ENCODE measurements at regions not wholly inside any gene's neighbourhood (a gene's known extent, or its start where the extent isn't known, plus 50 kb on each side); places are given as distances from the start of the nearest gene placed in this dataset.

DNA sequence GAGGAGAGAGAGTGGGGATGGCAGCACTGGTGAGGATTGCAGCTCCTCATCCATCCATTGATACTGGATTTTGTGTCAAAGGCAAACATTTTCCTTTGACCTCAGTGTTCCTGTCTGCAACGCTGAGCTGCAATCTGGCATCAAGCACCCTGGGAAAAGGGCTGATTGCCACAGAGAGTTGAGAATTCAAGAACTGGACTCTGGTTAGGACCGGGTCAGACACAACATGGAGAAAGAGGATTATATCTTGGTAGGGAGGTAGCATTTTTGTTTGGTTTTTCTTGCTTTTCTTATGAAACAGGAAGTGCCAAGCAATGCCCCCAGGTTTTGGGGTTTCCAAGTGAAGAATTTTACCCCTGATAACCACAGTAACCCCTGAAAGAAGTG lies 81.9 kb upstream of the PKDCC start:
- intact Hi-C loops (cut with micrococcal nuclease): no loop called here

DNA sequence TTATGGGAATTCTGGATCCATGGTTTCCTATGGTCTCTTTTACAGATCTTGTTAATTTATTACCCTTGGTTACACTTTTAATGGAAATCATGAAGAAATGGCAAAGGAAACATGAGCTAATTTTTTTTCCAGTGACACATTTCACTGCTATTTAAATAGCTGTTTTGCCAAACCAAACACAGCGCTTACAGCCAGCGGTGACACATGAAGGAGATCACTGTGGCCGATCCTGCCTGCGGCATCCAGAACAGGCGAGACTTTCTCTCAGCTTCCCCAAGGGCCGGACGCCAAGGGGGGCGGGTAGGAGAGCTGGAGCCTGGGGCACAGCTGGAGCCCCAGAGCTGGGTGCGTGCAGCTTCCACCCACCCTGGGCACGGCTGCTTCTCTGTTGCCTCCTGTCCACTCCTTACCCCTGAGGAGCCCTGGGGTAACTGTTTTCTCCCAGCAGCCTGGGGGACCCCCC lies 81.4 kb upstream of the PKDCC start:
- intact Hi-C loops (cut with micrococcal nuclease): no loop called here

DNA sequence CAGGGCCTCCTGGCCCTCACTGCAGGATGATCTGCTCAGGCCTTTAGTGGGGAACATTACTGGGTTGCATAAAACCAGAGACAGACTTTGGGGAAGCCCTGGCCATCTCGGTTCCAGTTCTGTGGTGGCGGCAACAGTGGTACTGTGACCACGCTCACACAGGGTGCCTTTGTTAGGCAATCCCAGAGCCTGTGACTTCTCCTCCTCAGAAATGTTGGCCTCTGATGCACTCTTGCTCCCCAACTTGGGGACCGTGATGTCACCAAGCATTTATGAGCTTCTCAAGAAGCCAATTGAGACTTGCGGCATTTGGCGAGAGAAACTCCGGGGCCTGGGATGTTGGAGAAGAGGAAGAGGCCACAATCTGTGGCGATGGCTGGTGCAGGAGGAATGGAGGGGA lies 80.9 kb upstream of the PKDCC start:
- intact Hi-C loops (cut with micrococcal nuclease): no loop called here

DNA sequence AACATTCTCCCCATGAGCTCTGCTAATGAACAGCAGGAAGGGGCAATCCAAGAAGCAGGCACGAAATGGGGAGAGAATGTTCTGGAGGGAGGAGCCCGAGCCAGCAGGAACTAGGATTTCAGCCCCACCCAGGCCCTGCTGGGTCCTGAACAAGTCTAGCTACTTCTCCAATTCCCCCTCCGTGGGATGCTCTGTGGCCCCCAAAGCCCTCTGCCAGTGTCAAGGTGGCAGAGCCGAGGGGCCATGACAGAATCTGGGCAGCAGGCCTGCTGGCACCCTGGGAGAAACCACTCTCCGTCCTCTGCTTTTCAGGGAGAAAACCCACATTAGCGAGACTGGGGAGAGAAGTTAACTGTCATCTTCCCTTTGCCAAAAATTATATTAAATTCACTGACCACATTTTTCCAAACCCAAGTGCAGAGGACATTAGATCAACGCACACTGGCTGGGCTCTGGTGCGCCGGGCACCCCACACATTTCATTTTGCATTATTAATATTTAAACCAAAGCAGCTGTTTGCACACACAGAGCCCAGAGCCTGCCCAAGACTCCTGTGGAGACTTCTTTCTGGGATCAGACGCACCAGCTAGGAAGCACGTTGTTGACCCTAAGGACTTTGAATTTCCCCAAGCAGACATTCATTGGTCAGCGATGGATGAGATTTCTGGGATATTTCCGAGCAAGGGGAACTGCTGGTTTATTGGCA lies 80.2 kb upstream of the PKDCC start:
- intact Hi-C loops (cut with micrococcal nuclease): no loop called here

DNA sequence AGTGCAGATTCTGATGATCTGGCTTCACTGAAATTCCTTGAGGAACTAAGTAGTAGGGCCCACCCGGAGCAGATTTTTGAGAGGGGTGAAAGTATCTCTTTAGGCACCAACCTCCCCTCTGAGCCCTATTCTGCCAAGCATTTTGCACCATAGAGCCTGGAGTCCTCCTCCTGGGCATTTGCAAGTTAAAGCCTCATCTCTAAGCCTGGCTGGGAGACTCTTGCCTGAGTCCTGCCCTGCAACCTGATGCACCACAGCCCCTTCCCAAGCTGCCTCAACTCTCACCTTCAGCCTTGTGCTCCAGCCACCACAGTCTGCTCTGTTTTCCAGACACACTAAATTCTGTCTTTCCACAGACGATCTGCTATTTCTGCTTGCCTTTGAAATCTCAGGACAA lies 79.6 kb upstream of the PKDCC start:
- intact Hi-C loops (cut with micrococcal nuclease): no loop called here

DNA sequence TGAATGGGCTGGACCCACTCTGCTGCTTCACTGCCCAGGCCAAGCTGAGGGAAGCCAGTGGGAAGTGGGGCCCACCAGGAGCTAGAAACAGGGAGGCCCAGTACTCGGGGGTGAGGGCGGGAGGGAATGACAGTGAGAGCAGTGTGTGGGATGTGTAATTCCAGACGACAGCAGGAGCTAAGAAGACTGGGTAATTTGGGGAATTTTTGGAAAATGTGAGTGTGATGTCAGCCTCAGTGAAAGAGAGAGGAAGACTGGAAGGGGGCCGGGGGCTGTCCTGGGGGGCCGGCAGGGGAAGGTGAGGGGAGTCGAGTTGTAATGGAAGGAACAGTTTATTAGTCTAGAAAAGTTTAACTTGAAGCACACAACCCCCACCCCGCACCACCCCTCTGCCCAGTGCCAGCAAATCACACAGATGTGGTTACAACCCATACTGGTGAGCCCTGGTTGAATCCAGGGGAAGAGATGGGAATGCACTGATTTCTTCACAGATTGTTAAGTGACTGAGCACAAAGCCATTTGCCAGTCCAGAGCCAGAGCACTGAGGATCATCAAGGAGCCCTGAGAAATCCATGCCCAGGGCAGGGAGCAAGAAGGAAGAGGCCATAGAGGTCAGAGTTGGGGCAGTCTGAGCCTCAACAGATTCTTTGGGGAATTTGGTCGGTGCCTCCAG lies 76.7 kb upstream of the PKDCC start:
- intact Hi-C loops (cut with micrococcal nuclease): no loop called here

DNA sequence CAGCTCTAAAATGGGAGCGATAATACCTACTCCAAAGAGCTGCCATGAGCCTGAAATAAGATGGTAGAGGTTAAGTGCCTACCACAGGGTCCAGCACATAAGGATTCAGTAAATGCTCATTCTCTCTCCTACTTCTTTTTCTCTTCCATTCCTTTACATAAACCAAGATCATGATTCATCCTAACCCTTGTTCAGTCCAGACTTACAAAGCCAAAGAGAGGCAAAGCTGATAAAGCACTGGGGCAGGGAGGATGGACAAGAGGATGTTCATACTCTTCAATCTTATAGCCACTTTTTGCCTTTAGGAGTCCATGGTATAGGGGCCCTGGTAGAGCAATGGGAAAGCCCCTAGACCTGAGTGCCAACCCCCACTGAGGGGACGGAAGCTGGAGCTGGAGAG lies 75.6 kb upstream of the PKDCC start:
- intact Hi-C loops (cut with micrococcal nuclease): no loop called here

DNA sequence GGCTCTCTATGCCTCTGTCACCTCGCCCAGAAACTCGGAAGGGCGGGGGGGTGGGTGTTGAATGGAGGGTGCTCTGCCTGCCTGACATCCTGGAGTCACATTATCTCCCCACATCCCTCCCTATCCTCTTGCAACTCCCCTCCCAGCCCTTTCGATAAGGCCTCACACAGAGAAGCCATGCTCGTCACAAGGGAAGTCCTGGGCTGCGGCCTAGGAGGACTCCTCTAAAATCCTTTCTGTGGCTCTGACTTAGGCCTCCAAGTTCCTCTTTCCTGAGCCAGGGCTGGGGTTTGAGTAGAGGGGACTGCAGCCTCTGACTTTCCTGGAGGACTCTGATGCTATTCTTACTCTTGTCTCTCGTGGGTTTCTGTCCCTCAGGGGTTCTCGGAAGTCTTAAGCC lies 75.0 kb upstream of the PKDCC start:
- intact Hi-C loops (cut with micrococcal nuclease): no loop called here

DNA sequence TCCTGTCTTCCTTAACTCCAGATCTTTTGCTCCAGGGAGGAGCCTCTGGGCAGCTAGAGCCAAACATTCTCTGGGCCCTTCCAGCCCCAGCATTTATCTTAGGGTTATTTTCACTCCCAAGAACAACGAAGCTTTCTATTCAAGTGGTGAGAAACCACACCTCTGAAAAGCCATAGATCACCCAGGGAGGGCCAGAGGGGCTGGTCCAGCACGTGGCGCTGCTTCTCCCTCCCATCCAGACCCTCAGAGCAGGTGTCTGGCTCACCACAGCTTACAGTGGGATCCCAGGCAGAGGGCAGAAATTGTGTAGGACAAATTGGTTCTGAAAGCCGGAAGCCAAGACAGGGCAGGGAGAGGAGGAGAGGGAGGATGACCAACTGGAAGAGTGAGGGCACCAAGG lies 74.0 kb upstream of the PKDCC start:
- intact Hi-C loops (cut with micrococcal nuclease): no loop called here

DNA sequence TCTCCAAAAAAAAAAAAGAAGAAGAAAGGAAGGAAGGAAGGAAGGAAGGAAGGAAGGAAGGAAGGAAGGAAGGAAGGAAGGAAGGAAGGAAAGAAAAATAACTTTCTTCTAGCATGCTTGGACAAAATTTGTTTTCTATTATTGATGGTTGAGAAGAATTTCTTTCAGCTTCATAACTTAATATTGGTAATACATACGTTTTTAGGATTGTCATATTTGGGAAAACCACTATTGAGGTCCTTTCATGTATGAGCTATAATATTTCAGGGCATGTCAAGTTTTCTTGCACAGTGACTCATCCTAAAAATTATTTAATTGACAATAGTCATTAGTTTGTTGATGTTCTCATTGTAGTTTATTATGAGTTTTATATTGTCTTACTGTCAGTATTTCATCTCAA lies 66.4 kb upstream of the PKDCC start:
- intact Hi-C loops (cut with micrococcal nuclease): no loop called here

DNA sequence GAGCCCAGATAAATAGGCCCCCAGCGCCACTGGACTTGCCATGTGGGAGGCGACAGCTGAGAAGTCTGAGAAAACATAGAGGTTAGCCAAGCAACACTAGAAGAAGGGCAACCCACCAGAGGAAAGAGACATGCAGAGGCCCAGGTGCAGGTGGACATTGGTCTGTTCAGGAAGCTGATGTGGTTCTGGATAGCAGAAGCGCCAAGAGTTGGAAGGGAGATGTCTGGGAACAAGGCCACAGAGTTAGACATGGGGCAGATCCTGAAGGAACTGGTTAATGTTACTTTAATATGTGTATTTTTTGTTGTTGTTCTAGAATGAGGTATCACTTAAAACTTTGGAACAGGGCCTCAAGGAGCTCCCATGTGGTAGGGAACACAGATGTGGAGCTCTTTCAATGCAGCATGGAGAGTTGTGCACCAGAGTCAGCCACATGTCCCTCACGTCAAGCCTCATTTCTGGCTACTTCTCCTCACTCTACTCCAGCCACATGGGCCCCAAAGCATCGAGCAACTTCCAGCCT lies 62.2 kb upstream of the PKDCC start:
- intact Hi-C loops (cut with micrococcal nuclease): no loop called here

DNA sequence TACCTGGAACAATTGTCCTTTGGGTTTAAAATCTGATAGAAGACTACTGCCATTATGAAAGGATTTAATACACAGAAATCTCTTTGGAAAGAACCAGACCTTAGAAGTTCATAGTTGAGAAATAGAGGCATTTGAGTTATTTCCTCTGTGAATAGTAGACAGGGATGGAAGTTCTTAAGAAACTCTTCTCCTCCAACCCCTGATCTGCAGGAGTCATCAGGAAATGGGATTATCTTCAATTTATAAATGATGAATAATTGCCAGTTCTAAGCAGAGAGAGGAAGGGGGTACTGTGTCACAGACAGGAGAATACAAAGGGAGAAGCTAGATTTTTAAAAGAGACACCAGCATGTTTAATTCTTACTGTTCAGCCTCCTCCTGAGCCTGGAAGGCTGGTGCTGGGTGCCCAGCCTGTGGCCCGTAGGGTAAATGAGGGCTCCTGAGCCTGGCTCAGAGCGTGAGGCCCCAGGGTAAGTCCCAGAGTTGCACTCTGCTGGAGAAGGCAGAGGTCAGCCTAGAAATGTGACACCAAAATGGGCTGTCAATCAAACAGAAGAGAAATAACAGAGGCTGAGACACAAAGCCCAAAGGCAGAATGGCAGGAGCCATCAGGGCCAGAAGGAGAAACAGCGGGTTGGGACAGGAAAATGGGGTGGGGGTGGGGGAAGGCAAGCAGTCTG lies 58.2 kb upstream of the PKDCC start:
- intact Hi-C loops (cut with micrococcal nuclease): no loop called here

DNA sequence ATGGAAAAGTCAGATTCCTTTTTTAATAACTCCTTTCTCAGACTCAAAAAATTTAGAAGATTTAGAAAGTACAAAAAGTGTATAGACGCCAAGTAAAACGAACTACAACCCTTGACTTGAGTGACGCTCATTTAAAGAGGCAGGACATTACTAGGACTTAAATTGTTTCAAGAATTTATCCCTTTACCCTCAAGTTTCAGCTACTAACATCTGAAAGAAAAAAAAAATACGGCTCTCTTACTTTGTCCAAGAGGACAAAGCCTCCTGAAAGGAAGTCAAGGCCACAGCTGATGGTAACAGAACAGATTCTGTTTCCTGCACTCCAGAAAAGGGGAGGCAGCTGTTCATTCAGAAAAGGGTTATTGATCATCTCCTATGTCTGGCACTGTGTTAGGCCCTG lies 57.6 kb upstream of the PKDCC start:
- intact Hi-C loops (cut with micrococcal nuclease): no loop called here

DNA sequence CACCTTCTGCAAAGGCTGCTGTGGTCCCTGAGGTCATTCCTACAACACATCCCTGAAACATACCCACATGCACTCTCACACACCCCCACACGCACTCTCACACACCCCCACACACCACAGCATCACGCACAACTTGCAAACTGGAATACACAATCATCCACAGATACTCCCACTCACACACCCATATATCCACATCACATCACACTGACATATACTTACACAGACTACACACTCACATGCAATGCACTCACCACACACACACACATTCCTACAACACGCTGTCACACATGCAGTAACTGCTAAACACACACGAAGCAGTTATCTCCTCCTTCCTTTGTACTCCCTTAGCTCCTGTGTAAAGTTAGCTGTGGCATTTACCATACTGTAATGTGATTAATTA lies 57.1 kb upstream of the PKDCC start:
- intact Hi-C loops (cut with micrococcal nuclease): no loop called here

DNA sequence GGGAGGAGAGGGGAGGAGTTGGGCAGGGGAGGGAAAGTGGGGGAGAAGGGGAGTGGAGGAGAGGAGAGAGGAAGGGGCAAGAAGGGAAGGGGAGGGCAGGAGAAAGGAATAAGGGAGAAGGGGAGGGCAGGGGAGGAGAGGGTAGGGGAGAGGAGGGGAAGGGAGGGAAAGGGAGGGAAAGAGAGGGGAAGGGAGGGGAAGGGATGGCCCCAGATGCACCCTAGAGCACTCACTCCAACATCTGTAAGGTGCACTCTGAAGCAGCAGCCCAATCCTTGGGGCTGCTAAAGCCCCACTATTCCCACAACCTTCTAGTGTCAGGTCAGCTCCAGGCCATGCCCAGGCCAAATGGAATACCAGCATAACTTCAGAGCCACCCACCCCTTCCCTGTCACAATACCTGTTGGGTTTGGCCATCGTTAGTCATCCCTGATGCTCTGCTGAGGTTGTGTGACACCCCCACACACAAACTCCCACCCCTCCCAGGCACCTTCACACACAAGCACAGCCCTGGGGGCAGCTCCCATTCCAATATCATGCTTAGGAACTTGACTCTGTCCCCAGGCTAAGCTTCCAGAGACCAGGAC lies 55.7 kb upstream of the PKDCC start:
- intact Hi-C loops (cut with micrococcal nuclease): no loop called here

DNA sequence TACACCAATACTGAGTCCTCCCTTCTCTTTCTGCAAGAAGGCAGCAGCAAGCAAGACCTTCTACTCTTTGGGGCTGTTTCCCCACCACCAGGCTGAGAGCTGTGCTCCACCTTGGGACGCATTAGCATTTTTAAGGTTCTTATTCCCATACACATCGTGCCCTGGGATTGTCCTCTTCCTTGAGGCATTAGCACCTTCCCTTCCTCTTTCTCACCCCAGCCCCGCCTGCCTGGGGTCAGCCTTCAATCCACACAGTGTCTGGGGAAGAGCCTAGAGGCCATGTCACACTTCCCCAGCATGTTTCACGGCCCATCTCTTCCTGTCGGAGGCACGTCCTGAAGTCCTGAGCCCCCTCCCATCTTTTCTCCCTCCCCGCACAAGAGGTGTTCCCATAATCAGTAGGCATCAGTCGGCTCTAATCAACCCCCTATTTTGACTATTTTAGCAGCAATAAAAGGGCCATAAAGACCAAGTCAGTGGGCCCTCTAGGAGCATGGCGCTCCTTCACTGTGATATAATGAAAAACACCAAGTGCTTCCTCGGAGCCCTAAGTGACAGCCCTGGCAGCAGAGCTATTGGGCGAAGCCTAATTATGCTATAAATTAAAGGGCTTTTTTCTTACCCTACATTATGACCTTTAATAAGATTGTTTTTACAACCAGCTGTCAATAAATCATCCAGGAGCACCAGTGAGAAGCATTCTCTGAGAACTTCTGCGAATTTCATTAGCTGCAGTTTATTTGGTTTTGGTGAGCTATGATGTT lies 55.0 kb upstream of the PKDCC start:
- intact Hi-C loops (cut with micrococcal nuclease): no loop called here

DNA sequence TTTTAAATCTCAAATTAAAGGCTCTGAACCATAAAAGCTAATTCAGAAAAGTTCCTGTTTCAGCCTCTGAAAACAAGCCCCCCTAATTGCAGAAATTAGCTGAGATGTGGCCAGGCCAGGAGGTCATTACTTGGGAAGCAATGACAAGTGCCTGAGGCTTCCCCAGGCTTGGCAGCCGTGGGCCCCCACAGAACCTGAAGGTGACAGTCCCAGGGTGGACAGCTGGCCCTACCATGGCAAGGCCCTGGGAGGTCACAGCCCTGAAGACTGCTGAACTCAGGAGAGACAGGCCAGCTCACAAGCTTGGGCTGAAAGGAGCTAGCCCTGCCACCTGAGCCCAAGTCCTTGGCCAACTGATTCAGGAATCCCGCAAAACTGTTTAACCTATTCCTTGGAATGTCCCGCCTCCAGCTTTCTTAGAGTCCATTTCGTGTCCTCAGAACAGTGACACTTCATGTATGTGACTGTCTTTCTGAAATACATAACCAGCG lies 54.3 kb upstream of the PKDCC start:
- intact Hi-C loops (cut with micrococcal nuclease): no loop called here

DNA sequence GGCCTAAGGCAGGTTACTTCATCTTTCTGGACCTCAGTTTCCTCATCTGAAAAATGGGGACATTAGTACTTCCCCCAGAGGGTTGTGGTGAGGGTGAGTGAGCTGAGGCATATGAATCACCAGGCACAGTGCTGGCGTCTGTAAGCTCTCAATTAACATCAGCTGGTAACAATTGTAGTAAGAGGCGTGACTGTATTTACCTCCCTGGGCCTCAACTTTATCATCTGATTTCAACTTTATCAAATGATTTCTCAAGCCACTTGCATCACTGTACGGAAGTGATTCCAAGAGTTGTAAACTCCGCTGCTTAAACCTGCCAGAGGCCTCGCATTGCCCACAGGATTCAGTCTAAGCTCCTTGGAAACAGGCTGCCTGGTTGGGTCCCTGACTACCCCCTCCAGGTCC lies 53.6 kb upstream of the PKDCC start:
- intact Hi-C loops (cut with micrococcal nuclease): no loop called here

DNA sequence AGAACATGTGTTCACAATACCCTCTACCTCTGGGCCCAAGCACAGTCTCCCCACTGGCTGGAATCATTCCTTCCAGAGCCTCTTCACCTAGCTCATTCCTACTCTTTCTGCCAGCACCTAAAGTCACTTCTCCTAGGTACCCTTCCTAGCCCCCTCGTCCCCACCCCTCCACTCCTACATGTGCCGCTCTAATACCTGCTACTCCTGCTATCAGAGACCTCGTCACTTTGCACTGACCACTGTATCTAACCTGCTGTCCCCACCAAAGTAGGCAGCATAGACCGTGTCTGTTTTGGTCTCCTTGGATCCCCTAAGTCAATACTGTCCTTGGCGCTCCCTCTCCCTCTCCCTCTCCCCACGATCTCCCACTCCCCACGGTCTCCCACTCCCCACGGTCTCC lies 53.2 kb upstream of the PKDCC start:
- intact Hi-C loops (cut with micrococcal nuclease): no loop called here

DNA sequence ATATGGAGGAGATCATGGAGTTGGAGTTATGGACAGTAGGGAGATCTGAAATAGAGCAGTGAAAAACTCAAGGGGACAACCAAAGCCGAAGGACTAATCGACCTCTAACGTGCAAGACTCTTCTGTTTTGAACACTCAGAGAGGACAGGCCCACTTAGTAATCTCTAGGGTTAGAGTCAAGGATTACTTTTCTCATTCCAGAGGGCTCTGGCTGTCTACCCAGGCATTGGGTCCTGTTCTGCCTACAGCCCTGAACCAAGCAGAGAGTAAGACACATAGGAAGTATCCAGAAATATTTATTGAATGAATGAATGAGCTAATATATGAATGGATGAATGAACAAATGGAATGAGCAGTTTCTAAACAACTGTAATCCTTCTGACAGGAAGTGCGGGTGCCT lies 50.3 kb upstream of the PKDCC start:
- intact Hi-C loops (cut with micrococcal nuclease): no loop called here
